ENCODE measurements at regions not wholly inside any gene's neighbourhood (a gene's known extent, or its start where the extent isn't known, plus 50 kb on each side); places are given as distances from the start of the nearest gene placed in this dataset.

DNA sequence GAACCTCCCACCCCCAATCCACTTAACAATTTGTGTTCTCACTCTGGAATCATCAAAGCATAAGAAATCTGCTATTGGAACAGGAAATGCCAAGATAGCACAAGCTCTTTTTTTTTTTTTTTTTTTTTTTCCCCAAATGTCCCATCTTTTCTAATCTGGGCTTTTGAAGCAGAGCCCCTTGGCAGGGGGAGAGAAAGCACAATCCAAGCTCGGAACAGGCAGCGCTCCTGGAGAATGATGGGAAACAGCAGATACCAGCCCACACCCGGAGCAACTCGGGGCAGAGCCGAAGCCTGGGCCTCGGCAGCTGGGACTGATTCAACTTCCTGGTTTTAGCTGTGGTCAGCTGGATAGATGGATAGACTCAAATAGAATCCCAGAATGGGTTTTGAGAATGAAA is 235.1 kb downstream of the QDPR start:
- no peak for FAIRE-seq
- no peak overlapping the region for H3K4me2 ChIP-seq (ENCODE audit: control insufficient read depth, extremely low read depth, insufficient read depth, low read depth, low read length)

DNA sequence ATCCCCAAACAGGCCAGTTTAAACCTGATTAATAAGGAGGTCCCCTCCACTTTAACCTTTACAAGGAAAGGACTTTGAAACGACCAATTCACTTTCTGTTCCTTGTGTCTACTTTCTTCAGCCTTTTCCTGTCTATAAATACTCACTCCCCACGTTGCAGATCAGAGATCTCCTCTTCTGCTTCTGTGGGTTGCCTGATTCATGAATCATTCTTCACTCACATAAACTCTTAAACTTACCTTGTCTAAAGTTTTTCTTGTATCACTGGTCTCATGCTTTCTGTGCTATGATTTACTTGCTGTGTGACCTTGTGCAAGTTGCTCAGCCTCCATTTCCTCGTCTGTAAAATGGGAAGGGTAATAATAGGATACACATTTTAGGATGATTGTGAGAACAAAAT is 236.1 kb downstream of the QDPR start:
- H3K9ac ChIP-seq (ENCODE audit: control insufficient read depth, extremely low read depth, insufficient read depth, low read length): no peak overlapping the region
- no peak overlapping the region for H3K4me2 ChIP-seq (ENCODE audit: control insufficient read depth, extremely low read depth, insufficient read depth, low read depth, low read length)
- FAIRE-seq: no peak
- no peak overlapping the region for H2AFZ ChIP-seq (ENCODE audit: control insufficient read depth, low read length)
- no peaks in the 10 kb centered on the region for H3K79me2 ChIP-seq (ENCODE audit: control insufficient read depth, insufficient read depth, low read length)
- no peaks in the 10 kb centered on the region for H3K36me3 ChIP-seq (ENCODE audit: control insufficient read depth in 2 of 2, extremely low read depth in 1 of 2, insufficient read depth in 2 of 2, low read length in 2 of 2)
- no peak for DNase-seq (ENCODE audit: low read depth, low spot score)
- H3K9me3 ChIP-seq (ENCODE audit: control insufficient read depth, low read depth, low read length): peaks cover 3% of the 10 kb centered on the region
- no peak overlapping the region for H3K27ac ChIP-seq (ENCODE audit: control insufficient read depth, insufficient read depth, low read length)
- dilution Hi-C loops (cut with MboI; ENCODE audit: extremely low pct_ligation_motif_present, low sequenced_read_pairs): no loop called here
- H3K27me3 ChIP-seq (ENCODE audit: control insufficient read depth, extremely low read depth, insufficient read depth, low read length): no peaks in the 10 kb centered on the region
- H3K9me1 ChIP-seq (ENCODE audit: control insufficient read depth, extremely low read depth, insufficient read depth, low read length): no peaks in the 10 kb centered on the region
- no peaks in the 10 kb centered on the region for H3K4me1 ChIP-seq (ENCODE audit: control insufficient read depth, extremely low read depth, insufficient read depth, low read length)
- H3K4me3 ChIP-seq (ENCODE audit: control insufficient read depth in 2 of 3, extremely low read depth in 1 of 3, insufficient read depth in 2 of 3, low read depth in 1 of 3, low read length in 3 of 3): no peak overlapping the region
- H4K20me1 ChIP-seq (ENCODE audit: control insufficient read depth, extremely low read depth, insufficient read depth, low read length): no peaks in the 10 kb centered on the region
- no peak for TF ChIP-seq EZH2 (IDR thresholded peaks at IDR 0.05; ENCODE audit: low read length)
- TF ChIP-seq, protein P1, sequence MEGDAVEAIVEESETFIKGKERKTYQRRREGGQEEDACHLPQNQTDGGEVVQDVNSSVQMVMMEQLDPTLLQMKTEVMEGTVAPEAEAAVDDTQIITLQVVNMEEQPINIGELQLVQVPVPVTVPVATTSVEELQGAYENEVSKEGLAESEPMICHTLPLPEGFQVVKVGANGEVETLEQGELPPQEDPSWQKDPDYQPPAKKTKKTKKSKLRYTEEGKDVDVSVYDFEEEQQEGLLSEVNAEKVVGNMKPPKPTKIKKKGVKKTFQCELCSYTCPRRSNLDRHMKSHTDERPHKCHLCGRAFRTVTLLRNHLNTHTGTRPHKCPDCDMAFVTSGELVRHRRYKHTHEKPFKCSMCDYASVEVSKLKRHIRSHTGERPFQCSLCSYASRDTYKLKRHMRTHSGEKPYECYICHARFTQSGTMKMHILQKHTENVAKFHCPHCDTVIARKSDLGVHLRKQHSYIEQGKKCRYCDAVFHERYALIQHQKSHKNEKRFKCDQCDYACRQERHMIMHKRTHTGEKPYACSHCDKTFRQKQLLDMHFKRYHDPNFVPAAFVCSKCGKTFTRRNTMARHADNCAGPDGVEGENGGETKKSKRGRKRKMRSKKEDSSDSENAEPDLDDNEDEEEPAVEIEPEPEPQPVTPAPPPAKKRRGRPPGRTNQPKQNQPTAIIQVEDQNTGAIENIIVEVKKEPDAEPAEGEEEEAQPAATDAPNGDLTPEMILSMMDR (optimal IDR thresholded peaks at IDR 0.05 in 1 of 3, IDR thresholded peaks at IDR 0.05 in 1 of 3, conservative IDR thresholded peaks at IDR 0.05 in 1 of 3; ENCODE audit: extremely low read depth in 1 of 3, insufficient read depth in 2 of 3, low read length in 3 of 3): no peak

More for the DNA sequence above, 235.1 kb downstream of the QDPR start:
- dilution Hi-C loops (cut with MboI; ENCODE audit: extremely low pct_ligation_motif_present, low sequenced_read_pairs): no loop called here
- Histone ChIP-seq H3K4me1 (ENCODE audit: control insufficient read depth, extremely low read depth, insufficient read depth, low read length) (no peaks in the 10 kb centered on the region), H3K9ac (ENCODE audit: control insufficient read depth, extremely low read depth, insufficient read depth, low read length) (no peak overlapping the region), H3K9me3 (ENCODE audit: control insufficient read depth, low read depth, low read length) (no peaks in the 10 kb centered on the region), H4K20me1 (ENCODE audit: control insufficient read depth, extremely low read depth, insufficient read depth, low read length) (no peaks in the 10 kb centered on the region), H2AFZ (ENCODE audit: control insufficient read depth, low read length) (no peak overlapping the region), H3K4me3 (ENCODE audit: control insufficient read depth in 2 of 3, extremely low read depth in 1 of 3, insufficient read depth in 2 of 3, low read depth in 1 of 3, low read length in 3 of 3) (no peak overlapping the region), H3K36me3 (ENCODE audit: control insufficient read depth in 2 of 2, extremely low read depth in 1 of 2, insufficient read depth in 2 of 2, low read length in 2 of 2) (no peaks in the 10 kb centered on the region), H3K27ac (ENCODE audit: control insufficient read depth, insufficient read depth, low read length) (no peak overlapping the region), H3K9me1 (ENCODE audit: control insufficient read depth, extremely low read depth, insufficient read depth, low read length) (no peaks in the 10 kb centered on the region), H3K79me2 (ENCODE audit: control insufficient read depth, insufficient read depth, low read length) (no peaks in the 10 kb centered on the region), H3K27me3 (ENCODE audit: control insufficient read depth, extremely low read depth, insufficient read depth, low read length) (no peaks in the 10 kb centered on the region)
- no peak for TF ChIP-seq EZH2 (IDR thresholded peaks at IDR 0.05; ENCODE audit: low read length)
- TF ChIP-seq, protein P1 (optimal IDR thresholded peaks at IDR 0.05 in 1 of 3, IDR thresholded peaks at IDR 0.05 in 1 of 3, conservative IDR thresholded peaks at IDR 0.05 in 1 of 3; ENCODE audit: extremely low read depth in 1 of 3, insufficient read depth in 2 of 3, low read length in 3 of 3): no peak
- DNase-seq (ENCODE audit: low read depth, low spot score): no peak

Measured in keratinocyte (primary cell).